ENCODE measurements at regions not wholly inside any gene's neighbourhood (a gene's known extent, or its start where the extent isn't known, plus 50 kb on each side); places are given as distances from the start of the nearest gene placed in this dataset.
"Not testable (repeated sequence)": the region's sequence is repeated elsewhere in the genome, so short reads cannot be mapped to it uniquely, and the experiment has no call there.

DNA sequence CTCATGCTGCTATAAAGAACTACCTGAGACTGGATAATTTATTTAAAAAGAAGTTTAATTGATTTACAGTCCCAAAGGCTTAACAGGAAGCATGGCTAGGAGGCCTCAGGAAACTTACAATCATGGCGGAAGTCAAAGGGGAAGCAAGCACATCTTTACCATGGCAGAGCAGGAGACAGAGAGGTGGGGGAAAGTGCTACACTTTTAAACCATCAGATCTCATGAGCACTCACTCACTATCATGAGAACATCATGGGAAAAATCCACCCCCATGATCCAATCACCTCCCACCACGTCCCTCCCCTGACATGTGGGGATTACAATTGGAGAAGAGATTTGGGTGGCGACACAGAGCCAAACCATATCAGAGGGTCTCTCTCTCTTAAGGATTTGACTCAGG, 108.6 kb upstream of the PODXL start:
- no peak for DNase-seq (ENCODE audit: low read depth)
- TF ChIP-seq, protein P1, sequence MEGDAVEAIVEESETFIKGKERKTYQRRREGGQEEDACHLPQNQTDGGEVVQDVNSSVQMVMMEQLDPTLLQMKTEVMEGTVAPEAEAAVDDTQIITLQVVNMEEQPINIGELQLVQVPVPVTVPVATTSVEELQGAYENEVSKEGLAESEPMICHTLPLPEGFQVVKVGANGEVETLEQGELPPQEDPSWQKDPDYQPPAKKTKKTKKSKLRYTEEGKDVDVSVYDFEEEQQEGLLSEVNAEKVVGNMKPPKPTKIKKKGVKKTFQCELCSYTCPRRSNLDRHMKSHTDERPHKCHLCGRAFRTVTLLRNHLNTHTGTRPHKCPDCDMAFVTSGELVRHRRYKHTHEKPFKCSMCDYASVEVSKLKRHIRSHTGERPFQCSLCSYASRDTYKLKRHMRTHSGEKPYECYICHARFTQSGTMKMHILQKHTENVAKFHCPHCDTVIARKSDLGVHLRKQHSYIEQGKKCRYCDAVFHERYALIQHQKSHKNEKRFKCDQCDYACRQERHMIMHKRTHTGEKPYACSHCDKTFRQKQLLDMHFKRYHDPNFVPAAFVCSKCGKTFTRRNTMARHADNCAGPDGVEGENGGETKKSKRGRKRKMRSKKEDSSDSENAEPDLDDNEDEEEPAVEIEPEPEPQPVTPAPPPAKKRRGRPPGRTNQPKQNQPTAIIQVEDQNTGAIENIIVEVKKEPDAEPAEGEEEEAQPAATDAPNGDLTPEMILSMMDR (conservative IDR thresholded peaks at IDR 0.05; ENCODE audit: low read depth, low read length): no peak
- no peak overlapping the region for H3K4me3 ChIP-seq (ENCODE audit: low read depth, low read length)

DNA sequence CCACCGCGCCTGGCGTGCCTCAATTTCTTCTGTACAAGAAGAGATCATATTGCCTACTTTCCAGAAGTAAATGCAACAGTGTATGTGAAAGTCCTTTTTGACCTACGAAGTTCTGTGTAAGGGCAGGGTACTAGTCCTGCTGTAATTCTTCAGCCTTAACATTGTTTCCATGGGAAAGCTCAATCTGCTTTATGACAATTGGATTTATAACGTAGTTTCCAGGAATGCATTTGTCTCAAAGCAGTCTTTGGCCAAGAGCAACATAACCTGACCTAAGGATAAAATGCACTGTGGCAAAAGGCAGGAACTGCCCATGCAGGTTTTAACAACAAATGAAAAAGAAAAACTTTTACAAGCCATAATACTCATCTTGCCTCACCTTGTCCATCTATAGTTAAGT, 108.1 kb upstream of the PODXL start:
- no peak for DNase-seq (ENCODE audit: low read depth)
- no peak overlapping the region for H3K4me3 ChIP-seq (ENCODE audit: low read depth, low read length)
- TF ChIP-seq, protein P1 (conservative IDR thresholded peaks at IDR 0.05; ENCODE audit: low read depth, low read length): no peak

DNA sequence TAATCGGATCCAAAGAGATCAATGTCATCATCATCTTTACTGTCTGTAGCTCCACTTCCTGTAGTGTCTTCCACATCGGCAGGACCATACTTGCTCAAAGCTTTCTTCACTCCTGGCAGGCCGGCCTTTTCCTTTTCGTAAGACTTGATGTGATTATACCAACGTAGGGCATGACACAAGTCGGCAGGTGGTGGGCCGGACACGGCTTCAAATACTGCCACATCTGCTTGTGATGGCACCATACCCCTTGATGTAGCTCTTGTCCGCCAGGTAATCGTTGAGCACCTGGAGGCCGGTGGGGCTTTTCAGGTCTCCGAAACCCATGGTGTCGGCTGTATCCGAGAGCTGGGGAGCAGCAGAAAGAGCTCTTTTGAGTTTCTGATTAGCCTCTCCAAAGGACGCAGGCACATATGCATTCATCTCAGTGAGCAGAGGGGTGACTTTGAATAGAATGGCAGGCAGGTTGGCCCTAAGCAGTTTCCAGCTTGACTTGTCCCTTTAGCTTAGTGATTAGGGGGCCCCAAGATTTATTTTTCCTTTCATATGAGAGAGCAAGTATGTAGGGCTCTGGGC, 106.0 kb upstream of the PODXL start:
- not testable (repeated sequence) for H3K4me3 ChIP-seq (ENCODE audit: low read depth, low read length); DNase-seq (ENCODE audit: low read depth)

DNA sequence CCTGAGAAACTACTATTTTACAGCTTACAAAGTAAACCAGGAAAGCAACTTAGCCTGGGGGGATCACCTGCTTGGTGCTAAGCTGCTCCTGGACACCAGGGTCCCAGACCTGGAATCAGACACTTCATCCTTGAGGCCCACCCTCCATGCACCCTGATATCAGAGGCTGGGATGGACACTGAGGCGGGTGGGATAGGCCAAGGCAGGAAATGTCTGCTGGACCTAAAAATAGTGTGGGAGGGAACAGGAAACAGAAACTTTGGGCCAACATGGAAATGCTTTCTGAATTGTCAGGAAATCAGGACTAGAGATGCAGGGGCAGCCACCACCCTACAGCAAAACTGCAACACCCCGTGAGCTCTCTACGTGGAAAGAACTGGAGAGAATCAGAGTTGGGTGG, 101.5 kb upstream of the PODXL start:
- H3K4me3 ChIP-seq (ENCODE audit: low read depth, low read length): no peak overlapping the region
- TF ChIP-seq, protein P1 (conservative IDR thresholded peaks at IDR 0.05; ENCODE audit: low read depth, low read length): no peak
- no peak for DNase-seq (ENCODE audit: low read depth)

DNA sequence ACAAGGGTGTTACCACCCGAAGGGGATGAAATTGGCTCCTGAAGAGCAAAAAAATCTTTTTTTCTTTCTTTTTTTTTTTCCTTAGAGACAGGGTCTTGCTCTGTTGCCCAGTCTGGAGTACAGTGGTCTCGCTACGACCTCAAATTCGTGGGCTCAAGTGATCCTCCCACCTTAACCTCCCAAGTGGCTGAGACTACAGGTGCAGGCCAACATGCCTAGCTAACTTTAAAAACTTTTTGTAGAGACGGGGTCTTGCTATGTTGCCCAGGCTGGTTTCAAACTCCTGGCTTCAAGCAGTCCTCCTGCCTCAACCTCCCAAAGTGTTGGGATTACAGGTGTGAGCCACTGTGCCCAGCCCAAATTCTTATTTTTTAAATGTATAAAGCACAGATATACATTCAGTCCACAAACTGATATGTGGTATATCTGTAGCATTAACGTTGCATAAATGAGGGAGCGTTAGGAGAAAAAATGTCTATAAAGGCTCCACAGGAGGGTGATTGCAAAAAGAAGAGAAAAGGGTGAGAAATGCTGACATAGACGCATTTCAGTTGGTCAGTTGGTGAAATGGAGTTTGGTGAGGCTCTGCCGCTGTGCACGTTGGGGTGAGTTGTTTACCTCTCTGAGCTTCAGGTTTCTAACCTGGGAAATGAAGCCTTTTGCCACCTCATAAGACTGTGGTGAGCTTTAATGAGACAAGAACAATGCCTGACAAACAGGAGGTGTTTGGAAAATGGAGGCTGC, 100.7 kb upstream of the PODXL start:
- DNase-seq (ENCODE audit: low read depth): no peak
- H3K4me3 ChIP-seq (ENCODE audit: low read depth, low read length): no peak overlapping the region
- TF ChIP-seq, protein P1 (conservative IDR thresholded peaks at IDR 0.05; ENCODE audit: low read depth, low read length): no peak

DNA sequence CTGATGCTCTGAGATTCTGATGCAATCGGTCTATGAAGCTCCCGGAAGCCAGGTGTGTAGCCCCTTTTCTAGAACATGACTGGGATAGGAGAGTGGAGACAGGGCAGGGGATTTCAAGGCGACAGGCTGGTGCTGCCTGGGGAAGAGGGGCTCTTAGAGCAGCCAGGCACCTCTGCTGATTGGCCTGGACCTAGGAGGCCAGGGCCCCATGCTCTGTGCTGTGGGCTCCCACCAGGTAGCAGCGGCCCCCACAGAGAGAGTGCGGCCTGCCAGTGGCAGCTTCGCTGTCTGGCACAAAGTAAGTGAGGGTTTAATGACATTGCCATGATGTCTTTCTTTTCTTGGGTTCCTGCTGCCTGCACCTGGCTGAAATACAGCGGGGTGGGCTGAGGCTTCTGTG, 99.4 kb upstream of the PODXL start:
- TF ChIP-seq, protein P1 (conservative IDR thresholded peaks at IDR 0.05; ENCODE audit: low read depth, low read length): no peak
- H3K4me3 ChIP-seq (ENCODE audit: low read depth, low read length): no peak overlapping the region
- DNase-seq (ENCODE audit: low read depth): no peak

DNA sequence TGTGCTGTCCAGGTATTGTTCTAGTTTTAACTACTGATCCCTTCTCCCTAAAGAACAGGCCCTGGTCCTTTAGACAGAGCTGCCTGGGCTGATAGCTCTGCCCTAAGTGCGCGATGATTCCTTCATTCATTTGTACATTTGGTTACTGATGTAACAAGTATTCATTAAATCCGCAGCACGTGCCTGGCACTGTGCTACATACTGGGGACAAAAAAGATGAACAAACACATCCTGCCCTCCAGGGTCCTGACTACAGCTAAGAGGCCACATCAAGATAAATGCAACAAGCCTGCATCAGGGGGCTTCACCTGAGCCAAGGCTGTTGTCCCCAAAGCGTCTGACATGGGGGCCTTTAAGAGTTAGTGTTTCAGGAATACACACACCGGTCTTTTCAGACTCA, 99.0 kb upstream of the PODXL start:
- TF ChIP-seq, protein P1 (conservative IDR thresholded peaks at IDR 0.05; ENCODE audit: low read depth, low read length): no peak
- H3K4me3 ChIP-seq (ENCODE audit: low read depth, low read length): no peak overlapping the region
- DNase-seq (ENCODE audit: low read depth): no peak
